H9 (cell line): ENCODE measurements at regions not wholly inside any gene's neighbourhood (a gene's known extent, or its start where the extent isn't known, plus 50 kb on each side); places are given as distances from the start of the nearest gene placed in this dataset.
A peak's percentile ranks its signal among the peaks of the same experiment; 100 is the strongest.

Source experiments
- DNase-seq: peaks from one replicate; pipeline ENCODE4 v3.0.0-alpha.2; 2017
- H2AFZ ChIP-seq: one replicate; pipeline ENCODE4 v1.6.1; 2013; ENCODE audit warnings: mild to moderate bottlenecking, low read length, control low read depth, moderate library complexity
- H2AK5ac ChIP-seq: 2 replicates; pipeline ENCODE4 v1.6.1; 2013; ENCODE audit warnings: low read length, control low read depth, mixed read lengths; ENCODE audit not compliant: insufficient read length
- H2BK120ac ChIP-seq: one replicate; pipeline ENCODE4 v1.6.1; 2013; ENCODE audit warnings: low read depth, mild to moderate bottlenecking, low read length, control low read depth, inconsistent platforms; ENCODE audit not compliant: poor library complexity, severe bottlenecking
- H2BK12ac ChIP-seq: 2 replicates; pipeline ENCODE4 v1.6.1; 2013; ENCODE audit warnings: low read length, control low read depth, mixed read lengths, low read depth; ENCODE audit not compliant: insufficient read length
- H2BK15ac ChIP-seq: 2 replicates; pipeline ENCODE4 v1.6.1; 2013; ENCODE audit warnings: low read depth, low read length, control low read depth
- H2BK20ac ChIP-seq: one replicate; pipeline ENCODE4 v1.6.1; 2013; ENCODE audit warnings: low read depth, mild to moderate bottlenecking, low read length, control low read depth, inconsistent platforms; ENCODE audit not compliant: poor library complexity, severe bottlenecking
- H2BK5ac ChIP-seq: 2 replicates; pipeline ENCODE4 v1.6.1; 2013; ENCODE audit warnings: low read length, control low read depth, mixed read lengths; ENCODE audit not compliant: insufficient read length
- H3K14ac ChIP-seq: 2 replicates; pipeline ENCODE4 v1.6.1; 2013; ENCODE audit warnings: low read length, control low read depth; ENCODE audit not compliant: insufficient read depth
- H3K18ac ChIP-seq: 2 replicates; pipeline ENCODE4 v1.6.1; 2013; ENCODE audit warnings: low read depth, mild to moderate bottlenecking, mixed read lengths, low read length, control low read depth; ENCODE audit not compliant: insufficient read length
- H3K23ac ChIP-seq: 2 replicates; pipeline ENCODE4 v1.6.1; 2013; ENCODE audit warnings: low read length, control low read depth, mixed read lengths, low read depth; ENCODE audit not compliant: insufficient read length
- H3K23me2 ChIP-seq: 2 replicates; pipeline ENCODE4 v1.6.1; 2013; ENCODE audit warnings: low read depth, mild to moderate bottlenecking, mixed read lengths, low read length, control low read depth; ENCODE audit not compliant: insufficient read length, poor library complexity, severe bottlenecking
- H3K27ac ChIP-seq: 2 replicates; pipeline ENCODE4 v1.5.1; 2013; ENCODE audit warnings: low read length, control low read depth, mixed read lengths, low read depth; ENCODE audit not compliant: insufficient read length
- H3K27me3 ChIP-seq: 2 replicates; pipeline ENCODE4 v1.6.1; 2013; ENCODE audit warnings: low read length, control low read depth, inconsistent platforms; ENCODE audit not compliant: insufficient read depth
- H3K4ac ChIP-seq: 2 replicates; pipeline ENCODE4 v1.6.1; 2013; ENCODE audit warnings: low read depth, mild to moderate bottlenecking, control low read depth, inconsistent platforms, low read length, moderate library complexity
- H3K4me1 ChIP-seq: 2 replicates; pipeline ENCODE4 v1.6.1; 2013; ENCODE audit warnings: low read length, control low read depth, inconsistent platforms; ENCODE audit not compliant: insufficient read depth
- H3K4me2 ChIP-seq: 2 replicates; pipeline ENCODE4 v1.6.1; 2013; ENCODE audit warnings: low read length, control low read depth, mixed read lengths; ENCODE audit not compliant: insufficient read length, insufficient read depth
- H3K56ac ChIP-seq: 2 replicates; pipeline ENCODE4 v1.6.1; 2013; ENCODE audit warnings: low read depth, mild to moderate bottlenecking, mixed read lengths, low read length, control low read depth; ENCODE audit not compliant: insufficient read length
- H3K79me1 ChIP-seq: 2 replicates; pipeline ENCODE4 v1.6.1; 2013; ENCODE audit warnings: low read depth, mild to moderate bottlenecking, moderate library complexity, low read length, control low read depth, inconsistent platforms; ENCODE audit not compliant: insufficient read depth, poor library complexity, severe bottlenecking
- H3K79me2 ChIP-seq: 2 replicates; pipeline ENCODE4 v1.6.1; 2013; ENCODE audit warnings: low read length, control low read depth, inconsistent platforms; ENCODE audit not compliant: insufficient read depth
- H3K9ac ChIP-seq: 2 replicates; pipeline ENCODE4 v1.6.1; 2013; ENCODE audit warnings: low read length, control low read depth, mixed read lengths; ENCODE audit not compliant: insufficient read length; ENCODE audit errors: extremely low read depth
- H3K9me3 ChIP-seq: one replicate; pipeline ENCODE4 v1.6.1; 2013; ENCODE audit warnings: low read depth, low read length, inconsistent platforms; ENCODE audit not compliant: control insufficient read depth
- H3T11ph ChIP-seq: one replicate; pipeline ENCODE4 v1.6.1; 2013; ENCODE audit warnings: mild to moderate bottlenecking, low read length, control low read depth, inconsistent platforms
- H4K20me1 ChIP-seq: one replicate; pipeline ENCODE4 v1.6.1; 2013; ENCODE audit not compliant: control insufficient read depth, insufficient read length, insufficient read depth
- H4K5ac ChIP-seq: 2 replicates; pipeline ENCODE4 v1.6.1; 2013; ENCODE audit warnings: low read depth, mild to moderate bottlenecking, mixed read lengths, low read length, control low read depth; ENCODE audit not compliant: insufficient read length
- H4K8ac ChIP-seq: replicated peaks from 2 replicates; pipeline ENCODE4 v1.6.1; 2013; ENCODE audit warnings: low read length, control low read depth, mixed read lengths, low read depth; ENCODE audit not compliant: insufficient read length
- H4K91ac ChIP-seq: 2 replicates; pipeline ENCODE4 v1.6.1; 2013; ENCODE audit warnings: low read depth, mild to moderate bottlenecking, moderate library complexity, mixed read lengths, low read length, control low read depth; ENCODE audit not compliant: insufficient read length
- H3K27ac Mint-ChIP-seq, 3 experiments: 2 replicates in 2 of 3; 3 replicates in 1 of 3; pipeline ENCODE4 v1.8.0; 2020 to 2021; ENCODE audit warnings: mixed read lengths in 3 of 3, mild to moderate bottlenecking in 1 of 3, moderate library complexity in 1 of 3
- H3K27me3 Mint-ChIP-seq: 2 replicates; pipeline ENCODE4 v1.8.0; 2021; ENCODE audit warnings: low read depth, mild to moderate bottlenecking, moderate library complexity, mixed read lengths
- H3K36me3 Mint-ChIP-seq, 3 experiments: 2 replicates in 2 of 3; 3 replicates in 1 of 3; pipeline ENCODE4 v1.8.0; 2020 to 2021; ENCODE audit warnings: low read depth in 3 of 3, mixed read lengths in 3 of 3; ENCODE audit not compliant: insufficient read depth in 1 of 3
- H3K4me1 Mint-ChIP-seq, 2 experiments: 2 replicates each; pipeline ENCODE4 v1.8.0; 2020; ENCODE audit warnings: mixed read lengths in 2 of 2
- H3K4me3 Mint-ChIP-seq, 2 experiments: 2 replicates in 1 of 2; 3 replicates in 1 of 2; pipeline ENCODE4 v1.8.0; 2020 to 2021; ENCODE audit warnings: mild to moderate bottlenecking in 2 of 2, mixed read lengths in 2 of 2, moderate library complexity in 1 of 2
- H3K9me3 Mint-ChIP-seq, 2 experiments: 2 replicates in 1 of 2; 3 replicates in 1 of 2; pipeline ENCODE4 v1.8.0; 2020; ENCODE audit warnings: mild to moderate bottlenecking in 2 of 2, mixed read lengths in 2 of 2, moderate library complexity in 1 of 2
- CTCF ChIP-seq: fragments of 200-600 bp; sonication (generic); conservative IDR thresholded peaks from 3 replicates; pipeline ENCODE4 v1.8.0; 2021; ENCODE audit warnings: antibody characterized with exemption, mild to moderate bottlenecking
- WGBS: extraction: QIAGEN DNeasy Blood & Tissue Kit; methylation state at CpG from one replicate; pipeline ENCODE4 v1.1.7; 2013; ENCODE audit warnings: missing lambda C conversion rate, low lambda C conversion rate, mixed read lengths; ENCODE audit not compliant: insufficient read length; ENCODE audit errors: extremely low coverage; 5-methylcytosine and 5-hydroxymethylcytosine counted together

- H3K23ac ChIP-seq: no peak overlapping the region
- H3K27me3 Mint-ChIP-seq: no peaks in the 10 kb centered on the region
- H3K27ac Mint-ChIP-seq: no peak overlapping the region; a peak in 1 of 7 replicates
- no peak overlapping the region for H2BK12ac ChIP-seq
- no peak overlapping the region for H3K56ac ChIP-seq
- DNase-seq: peak; percentile 50
- H3K4me2 ChIP-seq: no peak overlapping the region
- H4K91ac ChIP-seq: no peak overlapping the region
- TF ChIP-seq CTCF: peak; percentile 50; the same call in 2 of the 3 replicates
- H3K4ac ChIP-seq: no peak overlapping the region
- H2BK20ac ChIP-seq: no peak overlapping the region
- H2BK120ac ChIP-seq: no peak overlapping the region
- H3K27me3 ChIP-seq: no peaks in the 10 kb centered on the region
- no peaks in the 10 kb centered on the region for H3K79me1 ChIP-seq
- no peaks in the 10 kb centered on the region for H3K4me1 ChIP-seq
- H4K20me1 ChIP-seq: no peaks in the 10 kb centered on the region
- no peak overlapping the region for H2BK15ac ChIP-seq
- H3K36me3 Mint-ChIP-seq: no peaks in the 10 kb centered on the region
- no peak overlapping the region for H2BK5ac ChIP-seq
- no peaks in the 10 kb centered on the region for H3K4me1 Mint-ChIP-seq
- no peak overlapping the region for H3K4me3 Mint-ChIP-seq
- H3K9me3 Mint-ChIP-seq: no peaks in the 10 kb centered on the region
- no peak overlapping the region for H3K18ac ChIP-seq
- no peak overlapping the region for H3K9ac ChIP-seq
- H3K79me2 ChIP-seq: no peaks in the 10 kb centered on the region
- no peak overlapping the region for H3K14ac ChIP-seq
- no peak overlapping the region for H3T11ph ChIP-seq
- no peak overlapping the region for H2AK5ac ChIP-seq
- no peak overlapping the region for H2AFZ ChIP-seq
- H3K27ac ChIP-seq: no peak overlapping the region
- H3K9me3 ChIP-seq: no peaks in the 10 kb centered on the region
- no peak overlapping the region for H4K5ac ChIP-seq
- no peak overlapping the region for H4K8ac ChIP-seq
- no CpG with 5 or more reads among the region's 5 CpGs for WGBS
- H3K23me2 ChIP-seq: no peaks in the 10 kb centered on the region
Measured at GRCh38 chr3:181230258-181230657, 240.7 kb upstream of the DNAJC19 start.
